Lower lobe of right lung (tissue), 2 donors: ENCODE measurements at regions not wholly inside any gene's neighbourhood (a gene's known extent, or its start where the extent isn't known, plus 50 kb on each side); places are given as distances from the start of the nearest gene placed in this dataset.

Experiments used
- ATAC-seq, 2 donors: fragments of 200-7000 bp; cut with Tn5 transposase; one replicate each; pipeline ENCODE4 v1.9.1; 2020 to 2022; ENCODE audit warnings: mild to moderate bottlenecking in 2 of 2, moderate library complexity in 2 of 2
- DNase-seq: peaks from one replicate; pipeline ENCODE4 v3.0.0-alpha.2; 2020
- H3K27ac ChIP-seq: fragments of 200-600 bp; one replicate; pipeline ENCODE4 v1.8.0; 2022
- H3K27me3 ChIP-seq: fragments of 200-600 bp; one replicate; pipeline ENCODE4 v1.8.0; 2022; ENCODE audit warnings: low read depth
- H3K36me3 ChIP-seq: fragments of 200-600 bp; one replicate; pipeline ENCODE4 v1.8.0; 2022; ENCODE audit warnings: mild to moderate bottlenecking
- H3K4me1 ChIP-seq: fragments of 200-600 bp; one replicate; pipeline ENCODE4 v1.8.0; 2022
- H3K4me3 ChIP-seq: fragments of 200-600 bp; one replicate; pipeline ENCODE4 v1.8.0; 2022; ENCODE audit warnings: mild to moderate bottlenecking
- H3K9me3 ChIP-seq: fragments of 200-600 bp; one replicate; pipeline ENCODE4 v1.8.0; 2022
- CTCF ChIP-seq: fragments of 200-600 bp; IDR thresholded peaks from one replicate; pipeline ENCODE4 v1.8.0; 2022; ENCODE audit warnings: antibody characterized with exemption, mild to moderate bottlenecking
- intact Hi-C: fragments of 100-400 bp; cut with DNase I; formaldehyde crosslinking; loops from one replicate; pipeline ENCODE4 v1.11.0; 2022
- donor health status: DM: no; HTN: yes; CAD: no; lungs with severe emphysema.

DNA sequence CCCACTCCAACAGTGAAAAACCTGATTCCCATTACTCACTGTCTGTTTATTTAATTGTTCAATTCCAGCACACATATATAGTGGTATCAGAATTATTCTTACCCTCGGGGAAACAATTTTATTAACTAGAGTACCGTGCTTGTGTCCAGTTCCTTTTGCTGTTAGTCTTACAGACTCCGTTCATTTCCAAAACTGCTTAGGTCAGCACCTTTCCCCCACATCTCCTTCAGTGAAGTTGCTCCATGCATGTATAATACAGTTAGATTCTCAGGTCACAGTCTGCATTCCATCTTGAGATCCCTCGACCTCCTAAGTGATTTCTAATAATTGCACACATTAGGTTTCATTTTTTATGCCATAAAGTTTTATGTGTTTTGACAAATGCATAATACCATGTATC is 56.3 kb upstream of the ZNF521 start:
- Histone ChIP-seq H3K27me3 (no peaks in the 10 kb centered on the region), H3K9me3 (no peaks in the 10 kb centered on the region), H3K36me3 (no peaks in the 10 kb centered on the region), H3K4me1 (no peaks in the 10 kb centered on the region), H3K4me3 (no peak overlapping the region), H3K27ac (no peak overlapping the region)
- ATAC-seq, result no peak
- intact Hi-C loops, result no loop called here
- DNase-seq, result no peak
- no peak for TF ChIP-seq CTCF
